H9 (cell line): ENCODE measurements at regions not wholly inside any gene's neighbourhood (a gene's known extent, or its start where the extent isn't known, plus 50 kb on each side); places are given as distances from the start of the nearest gene placed in this dataset.

Experiments
- DNase-seq: peaks from one replicate; pipeline ENCODE4 v3.0.0-alpha.2; 2017
- H2AFZ ChIP-seq: one replicate; pipeline ENCODE4 v1.6.1; 2013; ENCODE audit warnings: mild to moderate bottlenecking, low read length, control low read depth, moderate library complexity
- H2AK5ac ChIP-seq: 2 replicates; pipeline ENCODE4 v1.6.1; 2013; ENCODE audit warnings: low read length, control low read depth, mixed read lengths; ENCODE audit not compliant: insufficient read length
- H2BK120ac ChIP-seq: one replicate; pipeline ENCODE4 v1.6.1; 2013; ENCODE audit warnings: low read depth, mild to moderate bottlenecking, low read length, control low read depth, inconsistent platforms; ENCODE audit not compliant: poor library complexity, severe bottlenecking
- H2BK12ac ChIP-seq: 2 replicates; pipeline ENCODE4 v1.6.1; 2013; ENCODE audit warnings: low read length, control low read depth, mixed read lengths, low read depth; ENCODE audit not compliant: insufficient read length
- H2BK15ac ChIP-seq: 2 replicates; pipeline ENCODE4 v1.6.1; 2013; ENCODE audit warnings: low read depth, low read length, control low read depth
- H2BK20ac ChIP-seq: one replicate; pipeline ENCODE4 v1.6.1; 2013; ENCODE audit warnings: low read depth, mild to moderate bottlenecking, low read length, control low read depth, inconsistent platforms; ENCODE audit not compliant: poor library complexity, severe bottlenecking
- H2BK5ac ChIP-seq: 2 replicates; pipeline ENCODE4 v1.6.1; 2013; ENCODE audit warnings: low read length, control low read depth, mixed read lengths; ENCODE audit not compliant: insufficient read length
- H3K14ac ChIP-seq: 2 replicates; pipeline ENCODE4 v1.6.1; 2013; ENCODE audit warnings: low read length, control low read depth; ENCODE audit not compliant: insufficient read depth
- H3K18ac ChIP-seq: 2 replicates; pipeline ENCODE4 v1.6.1; 2013; ENCODE audit warnings: low read depth, mild to moderate bottlenecking, mixed read lengths, low read length, control low read depth; ENCODE audit not compliant: insufficient read length
- H3K23ac ChIP-seq: 2 replicates; pipeline ENCODE4 v1.6.1; 2013; ENCODE audit warnings: low read length, control low read depth, mixed read lengths, low read depth; ENCODE audit not compliant: insufficient read length
- H3K23me2 ChIP-seq: 2 replicates; pipeline ENCODE4 v1.6.1; 2013; ENCODE audit warnings: low read depth, mild to moderate bottlenecking, mixed read lengths, low read length, control low read depth; ENCODE audit not compliant: insufficient read length, poor library complexity, severe bottlenecking
- H3K27ac ChIP-seq: 2 replicates; pipeline ENCODE4 v1.5.1; 2013; ENCODE audit warnings: low read length, control low read depth, mixed read lengths, low read depth; ENCODE audit not compliant: insufficient read length
- H3K27me3 ChIP-seq: 2 replicates; pipeline ENCODE4 v1.6.1; 2013; ENCODE audit warnings: low read length, control low read depth, inconsistent platforms; ENCODE audit not compliant: insufficient read depth
- H3K4ac ChIP-seq: 2 replicates; pipeline ENCODE4 v1.6.1; 2013; ENCODE audit warnings: low read depth, mild to moderate bottlenecking, control low read depth, inconsistent platforms, low read length, moderate library complexity
- H3K4me1 ChIP-seq: 2 replicates; pipeline ENCODE4 v1.6.1; 2013; ENCODE audit warnings: low read length, control low read depth, inconsistent platforms; ENCODE audit not compliant: insufficient read depth
- H3K4me2 ChIP-seq: 2 replicates; pipeline ENCODE4 v1.6.1; 2013; ENCODE audit warnings: low read length, control low read depth, mixed read lengths; ENCODE audit not compliant: insufficient read length, insufficient read depth
- H3K56ac ChIP-seq: 2 replicates; pipeline ENCODE4 v1.6.1; 2013; ENCODE audit warnings: low read depth, mild to moderate bottlenecking, mixed read lengths, low read length, control low read depth; ENCODE audit not compliant: insufficient read length
- H3K79me1 ChIP-seq: 2 replicates; pipeline ENCODE4 v1.6.1; 2013; ENCODE audit warnings: low read depth, mild to moderate bottlenecking, moderate library complexity, low read length, control low read depth, inconsistent platforms; ENCODE audit not compliant: insufficient read depth, poor library complexity, severe bottlenecking
- H3K79me2 ChIP-seq: 2 replicates; pipeline ENCODE4 v1.6.1; 2013; ENCODE audit warnings: low read length, control low read depth, inconsistent platforms; ENCODE audit not compliant: insufficient read depth
- H3K9ac ChIP-seq: 2 replicates; pipeline ENCODE4 v1.6.1; 2013; ENCODE audit warnings: low read length, control low read depth, mixed read lengths; ENCODE audit not compliant: insufficient read length; ENCODE audit errors: extremely low read depth
- H3K9me3 ChIP-seq: one replicate; pipeline ENCODE4 v1.6.1; 2013; ENCODE audit warnings: low read depth, low read length, inconsistent platforms; ENCODE audit not compliant: control insufficient read depth
- H3T11ph ChIP-seq: one replicate; pipeline ENCODE4 v1.6.1; 2013; ENCODE audit warnings: mild to moderate bottlenecking, low read length, control low read depth, inconsistent platforms
- H4K20me1 ChIP-seq: one replicate; pipeline ENCODE4 v1.6.1; 2013; ENCODE audit not compliant: control insufficient read depth, insufficient read length, insufficient read depth
- H4K5ac ChIP-seq: 2 replicates; pipeline ENCODE4 v1.6.1; 2013; ENCODE audit warnings: low read depth, mild to moderate bottlenecking, mixed read lengths, low read length, control low read depth; ENCODE audit not compliant: insufficient read length
- H4K8ac ChIP-seq: replicated peaks from 2 replicates; pipeline ENCODE4 v1.6.1; 2013; ENCODE audit warnings: low read length, control low read depth, mixed read lengths, low read depth; ENCODE audit not compliant: insufficient read length
- H4K91ac ChIP-seq: 2 replicates; pipeline ENCODE4 v1.6.1; 2013; ENCODE audit warnings: low read depth, mild to moderate bottlenecking, moderate library complexity, mixed read lengths, low read length, control low read depth; ENCODE audit not compliant: insufficient read length
- H3K27ac Mint-ChIP-seq, 3 experiments: 2 replicates in 2 of 3; 3 replicates in 1 of 3; pipeline ENCODE4 v1.8.0; 2020 to 2021; ENCODE audit warnings: mixed read lengths in 3 of 3, mild to moderate bottlenecking in 1 of 3, moderate library complexity in 1 of 3
- H3K27me3 Mint-ChIP-seq: 2 replicates; pipeline ENCODE4 v1.8.0; 2021; ENCODE audit warnings: low read depth, mild to moderate bottlenecking, moderate library complexity, mixed read lengths
- H3K36me3 Mint-ChIP-seq, 3 experiments: 2 replicates in 2 of 3; 3 replicates in 1 of 3; pipeline ENCODE4 v1.8.0; 2020 to 2021; ENCODE audit warnings: low read depth in 3 of 3, mixed read lengths in 3 of 3; ENCODE audit not compliant: insufficient read depth in 1 of 3
- H3K4me1 Mint-ChIP-seq, 2 experiments: 2 replicates each; pipeline ENCODE4 v1.8.0; 2020; ENCODE audit warnings: mixed read lengths in 2 of 2
- H3K4me3 Mint-ChIP-seq, 2 experiments: 2 replicates in 1 of 2; 3 replicates in 1 of 2; pipeline ENCODE4 v1.8.0; 2020 to 2021; ENCODE audit warnings: mild to moderate bottlenecking in 2 of 2, mixed read lengths in 2 of 2, moderate library complexity in 1 of 2
- H3K9me3 Mint-ChIP-seq, 2 experiments: 2 replicates in 1 of 2; 3 replicates in 1 of 2; pipeline ENCODE4 v1.8.0; 2020; ENCODE audit warnings: mild to moderate bottlenecking in 2 of 2, mixed read lengths in 2 of 2, moderate library complexity in 1 of 2
- WGBS: extraction: QIAGEN DNeasy Blood & Tissue Kit; methylation state at CpG from one replicate; pipeline ENCODE4 v1.1.7; 2013; ENCODE audit warnings: missing lambda C conversion rate, low lambda C conversion rate, mixed read lengths; ENCODE audit not compliant: insufficient read length; ENCODE audit errors: extremely low coverage; 5-methylcytosine and 5-hydroxymethylcytosine counted together
- TF ChIP-seq, protein P1 (sequence below): fragments of 200-600 bp; sonication (generic); conservative IDR thresholded peaks from 3 replicates; pipeline ENCODE4 v1.8.0; 2021; ENCODE audit warnings: antibody characterized with exemption, mild to moderate bottlenecking

DNA sequence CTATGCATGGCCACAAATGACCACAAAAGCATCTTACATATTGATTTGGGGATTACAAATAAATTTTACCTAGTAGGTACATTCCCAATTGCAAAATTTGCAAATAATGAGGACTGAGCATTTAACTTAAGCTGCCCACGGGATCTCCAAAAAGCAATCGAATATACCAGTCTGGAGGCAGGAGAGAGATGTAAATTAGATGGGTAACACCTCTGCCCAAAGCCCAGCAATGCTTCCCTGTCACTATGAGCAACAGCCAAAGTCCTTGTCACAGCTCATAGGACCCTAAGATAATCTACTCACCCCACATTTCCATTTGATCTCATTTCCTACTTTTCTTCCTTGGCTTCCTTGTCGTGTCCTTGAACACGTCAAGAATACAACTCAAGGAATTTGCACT is 172.2 kb downstream of the SUCLG1 start:
- no peak overlapping the region for H2AK5ac ChIP-seq
- no CpG with 5 or more reads among the region's 4 CpGs for WGBS

More for the DNA sequence above, 172.2 kb downstream of the SUCLG1 start:
- Mint-ChIP-seq H3K36me3 (peaks cover 0 to 8% (median 2%) of the 10 kb centered on the region in 3 experiments; a peak in 3 of 7 replicates), H3K27me3 (no peaks in the 10 kb centered on the region), H3K4me1 (peaks cover 9 to 10% of the 10 kb centered on the region in 2 experiments; a peak in 3 of 4 replicates), H3K27ac (no peak overlapping the region), H3K9me3 (peaks cover 3 to 10% of the 10 kb centered on the region in 2 experiments; a peak in 3 of 5 replicates), H3K4me3 (no peak overlapping the region)
- H3K9me3 ChIP-seq: no peaks in the 10 kb centered on the region
- no peak overlapping the region for H3K18ac ChIP-seq
- no peak overlapping the region for H3K9ac ChIP-seq
- H3K27me3 ChIP-seq: no peaks in the 10 kb centered on the region
- H3K23ac ChIP-seq: no peak overlapping the region
- H4K20me1 ChIP-seq: no peaks in the 10 kb centered on the region
- no peak overlapping the region for H3K4ac ChIP-seq
- H4K5ac ChIP-seq: no peak overlapping the region
- no peak for DNase-seq
- no peak overlapping the region for H4K8ac ChIP-seq
- no peak overlapping the region for H4K91ac ChIP-seq
- no peak overlapping the region for H3K27ac ChIP-seq
- H3T11ph ChIP-seq: no peak overlapping the region
- no peak overlapping the region for H3K4me2 ChIP-seq
- H2BK15ac ChIP-seq: no peak overlapping the region
- no peaks in the 10 kb centered on the region for H3K79me1 ChIP-seq
- H2BK12ac ChIP-seq: no peak overlapping the region
- H3K14ac ChIP-seq: no peak overlapping the region
- H2AFZ ChIP-seq: no peak overlapping the region
- no peaks in the 10 kb centered on the region for H3K79me2 ChIP-seq
- H2BK20ac ChIP-seq: no peak overlapping the region
- TF ChIP-seq, protein P1, sequence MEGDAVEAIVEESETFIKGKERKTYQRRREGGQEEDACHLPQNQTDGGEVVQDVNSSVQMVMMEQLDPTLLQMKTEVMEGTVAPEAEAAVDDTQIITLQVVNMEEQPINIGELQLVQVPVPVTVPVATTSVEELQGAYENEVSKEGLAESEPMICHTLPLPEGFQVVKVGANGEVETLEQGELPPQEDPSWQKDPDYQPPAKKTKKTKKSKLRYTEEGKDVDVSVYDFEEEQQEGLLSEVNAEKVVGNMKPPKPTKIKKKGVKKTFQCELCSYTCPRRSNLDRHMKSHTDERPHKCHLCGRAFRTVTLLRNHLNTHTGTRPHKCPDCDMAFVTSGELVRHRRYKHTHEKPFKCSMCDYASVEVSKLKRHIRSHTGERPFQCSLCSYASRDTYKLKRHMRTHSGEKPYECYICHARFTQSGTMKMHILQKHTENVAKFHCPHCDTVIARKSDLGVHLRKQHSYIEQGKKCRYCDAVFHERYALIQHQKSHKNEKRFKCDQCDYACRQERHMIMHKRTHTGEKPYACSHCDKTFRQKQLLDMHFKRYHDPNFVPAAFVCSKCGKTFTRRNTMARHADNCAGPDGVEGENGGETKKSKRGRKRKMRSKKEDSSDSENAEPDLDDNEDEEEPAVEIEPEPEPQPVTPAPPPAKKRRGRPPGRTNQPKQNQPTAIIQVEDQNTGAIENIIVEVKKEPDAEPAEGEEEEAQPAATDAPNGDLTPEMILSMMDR: no peak
- H3K4me1 ChIP-seq: no peaks in the 10 kb centered on the region; the same call in 1 of the 2 replicates
- H3K56ac ChIP-seq: no peak overlapping the region
- no peaks in the 10 kb centered on the region for H3K23me2 ChIP-seq
- H2BK120ac ChIP-seq: no peak overlapping the region
- H2BK5ac ChIP-seq: no peak overlapping the region
